DOHH2 (cell line): ENCODE measurements at regions not wholly inside any gene's neighbourhood (a gene's known extent, or its start where the extent isn't known, plus 50 kb on each side); places are given as distances from the start of the nearest gene placed in this dataset.

Experiments used
- H3F3A ChIP-seq: fragments of 200-600 bp; sonication (generic), shearing (Covaris generic); 2 replicates; pipeline ENCODE4 v1.6.0; 2016; ENCODE audit warnings: antibody characterized with exemption, mild to moderate bottlenecking; ENCODE audit not compliant: control insufficient read depth, insufficient read depth
- H3K27ac ChIP-seq: fragments of 200-600 bp; sonication (generic); 2 replicates; pipeline ENCODE4 v1.5.1; 2014; ENCODE audit warnings: low read depth, mild to moderate bottlenecking, low read length, moderate library complexity
- H3K27me3 ChIP-seq: fragments of 200-600 bp; sonication (generic); 2 replicates; pipeline ENCODE4 v1.6.1; 2014; ENCODE audit warnings: mild to moderate bottlenecking, low read length, mixed read lengths; ENCODE audit not compliant: control insufficient read depth
- H3K36me3 ChIP-seq: fragments of 200-600 bp; sonication (generic); 2 replicates; pipeline ENCODE4 v1.6.1; 2014; ENCODE audit warnings: mild to moderate bottlenecking, low read length, moderate library complexity, mixed read lengths; ENCODE audit not compliant: control insufficient read depth
- H3K4me1 ChIP-seq: fragments of 200-600 bp; sonication (generic); 2 replicates; pipeline ENCODE4 v1.6.1; 2014; ENCODE audit warnings: mild to moderate bottlenecking, low read length, mixed read lengths; ENCODE audit not compliant: control insufficient read depth
- H3K4me2 ChIP-seq: fragments of 200-600 bp; sonication (generic); 2 replicates; pipeline ENCODE4 v1.6.0; 2014; ENCODE audit warnings: mild to moderate bottlenecking, low read length, moderate library complexity
- H3K4me3 ChIP-seq: fragments of 200-600 bp; sonication (generic); 2 replicates; pipeline ENCODE4 v1.5.1; 2014; ENCODE audit warnings: mild to moderate bottlenecking, low read length, mixed read lengths
- H3K79me2 ChIP-seq: fragments of 200-600 bp; sonication (generic); 2 replicates; pipeline ENCODE4 v1.6.1; 2014; ENCODE audit warnings: mild to moderate bottlenecking, low read length, mixed read lengths; ENCODE audit not compliant: control insufficient read depth
- H3K9me2 ChIP-seq: fragments of 200-600 bp; sonication (generic); replicated peaks from 2 replicates; pipeline ENCODE4 v1.6.1; 2014; ENCODE audit warnings: mild to moderate bottlenecking, low read length, mixed read lengths; ENCODE audit not compliant: control insufficient read depth
- H3K9me3 ChIP-seq: fragments of 200-600 bp; sonication (generic); 2 replicates; pipeline ENCODE4 v1.6.1; 2014; ENCODE audit warnings: antibody characterized with exemption, low read length, mixed read lengths; ENCODE audit not compliant: control insufficient read depth, insufficient read depth
- H4K20me1 ChIP-seq: fragments of 200-600 bp; sonication (generic); 2 replicates; pipeline ENCODE4 v1.6.0; 2014; ENCODE audit warnings: low read depth, mild to moderate bottlenecking, antibody characterized with exemption, low read length, moderate library complexity; ENCODE audit not compliant: control insufficient read depth, insufficient read depth
- EZH2phosphoT487 ChIP-seq: fragments of 200-600 bp; sonication (generic); IDR thresholded peaks from 2 replicates; pipeline ENCODE4 v1.6.1; 2017; ENCODE audit warnings: borderline replicate concordance, mild to moderate bottlenecking, antibody characterized with exemption, low read length, moderate library complexity, mixed read lengths
- TF ChIP-seq, protein P1 (sequence below): fragments of 200-600 bp; sonication (generic); IDR thresholded peaks from one replicate; pipeline ENCODE4 v1.5.1; 2014; ENCODE audit warnings: antibody characterized with exemption, mild to moderate bottlenecking, low read depth, low read length; ENCODE audit not compliant: poor library complexity, severe bottlenecking

- TF ChIP-seq, protein P1, sequence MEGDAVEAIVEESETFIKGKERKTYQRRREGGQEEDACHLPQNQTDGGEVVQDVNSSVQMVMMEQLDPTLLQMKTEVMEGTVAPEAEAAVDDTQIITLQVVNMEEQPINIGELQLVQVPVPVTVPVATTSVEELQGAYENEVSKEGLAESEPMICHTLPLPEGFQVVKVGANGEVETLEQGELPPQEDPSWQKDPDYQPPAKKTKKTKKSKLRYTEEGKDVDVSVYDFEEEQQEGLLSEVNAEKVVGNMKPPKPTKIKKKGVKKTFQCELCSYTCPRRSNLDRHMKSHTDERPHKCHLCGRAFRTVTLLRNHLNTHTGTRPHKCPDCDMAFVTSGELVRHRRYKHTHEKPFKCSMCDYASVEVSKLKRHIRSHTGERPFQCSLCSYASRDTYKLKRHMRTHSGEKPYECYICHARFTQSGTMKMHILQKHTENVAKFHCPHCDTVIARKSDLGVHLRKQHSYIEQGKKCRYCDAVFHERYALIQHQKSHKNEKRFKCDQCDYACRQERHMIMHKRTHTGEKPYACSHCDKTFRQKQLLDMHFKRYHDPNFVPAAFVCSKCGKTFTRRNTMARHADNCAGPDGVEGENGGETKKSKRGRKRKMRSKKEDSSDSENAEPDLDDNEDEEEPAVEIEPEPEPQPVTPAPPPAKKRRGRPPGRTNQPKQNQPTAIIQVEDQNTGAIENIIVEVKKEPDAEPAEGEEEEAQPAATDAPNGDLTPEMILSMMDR: no peak
- no peak for TF ChIP-seq EZH2phosphoT487
- Histone ChIP-seq H3K9me2 (no peaks in the 10 kb centered on the region), H4K20me1 (no peaks in the 10 kb centered on the region), H3K36me3 (no peaks in the 10 kb centered on the region), H3K9me3 (peaks cover 10% of the 10 kb centered on the region; the same call in 1 of the 2 replicates), H3K27me3 (no peaks in the 10 kb centered on the region), H3K4me2 (no peak overlapping the region), H3K4me3 (no peak overlapping the region), H3K79me2 (no peaks in the 10 kb centered on the region), H3K27ac (no peak overlapping the region), H3F3A (no peaks in the 10 kb centered on the region), H3K4me1 (peaks cover 5% of the 10 kb centered on the region)
Measured at GRCh38 chr11:134738581-134738980, 326.5 kb upstream of the B3GAT1 start.

DNA sequence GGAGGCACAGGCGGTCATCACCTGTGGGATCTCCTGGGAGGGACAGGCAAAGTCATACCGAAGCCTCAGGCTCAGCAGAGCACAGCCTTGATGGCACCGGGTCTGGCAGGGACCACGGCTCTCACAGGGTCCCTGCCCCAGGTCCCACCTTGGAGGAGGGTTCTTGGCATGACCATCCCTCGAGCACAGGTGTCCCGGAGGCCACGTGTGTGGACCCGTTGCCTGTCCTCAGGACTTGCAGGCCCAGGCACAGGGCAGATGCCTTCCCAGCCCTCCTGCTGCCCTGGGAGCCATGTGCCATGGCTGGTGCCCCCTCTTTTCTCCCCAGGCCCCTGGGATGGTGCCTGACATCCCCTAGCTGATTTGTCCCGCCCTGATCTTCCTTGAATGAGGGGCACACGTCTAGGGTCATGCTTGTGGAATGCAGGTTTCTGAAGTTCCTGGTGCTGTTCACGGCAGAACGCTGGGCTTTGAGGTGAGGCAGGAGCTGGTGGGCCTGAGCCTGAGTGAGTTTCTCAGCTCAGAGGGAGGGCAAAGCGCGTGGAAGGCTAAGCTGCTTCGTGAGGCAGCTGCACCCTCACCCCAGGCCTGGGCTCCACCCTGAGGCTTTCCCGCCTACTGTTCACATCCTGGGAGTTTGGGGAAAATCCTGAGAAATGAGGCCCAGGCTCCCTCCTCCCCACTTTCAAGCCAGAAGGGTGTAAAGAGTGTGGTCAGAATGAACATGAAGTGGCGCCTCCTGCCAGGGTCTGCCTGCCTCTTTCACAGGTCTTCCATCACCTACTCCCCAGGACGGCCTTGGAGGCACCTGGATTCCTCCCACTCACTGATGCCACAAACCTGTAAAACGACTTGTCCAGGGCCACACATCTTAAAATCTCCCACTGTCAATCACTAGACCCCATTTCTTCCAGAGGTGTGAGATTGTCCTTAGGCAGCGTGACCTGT lies 325.8 kb upstream of the B3GAT1 start:
- H3K27me3 ChIP-seq: no peaks in the 10 kb centered on the region
- TF ChIP-seq, protein P1: no peak
- no peak for TF ChIP-seq EZH2phosphoT487
- no peak overlapping the region for H3K27ac ChIP-seq
- no peaks in the 10 kb centered on the region for H4K20me1 ChIP-seq
- H3K4me3 ChIP-seq: no peak overlapping the region
- peaks cover 5% of the 10 kb centered on the region for H3K4me1 ChIP-seq
- no peaks in the 10 kb centered on the region for H3K36me3 ChIP-seq
- H3K9me3 ChIP-seq: peaks cover 10% of the 10 kb centered on the region; the same call in 1 of the 2 replicates
- H3K4me2 ChIP-seq: no peak overlapping the region
- no peaks in the 10 kb centered on the region for H3K9me2 ChIP-seq
- H3F3A ChIP-seq: no peaks in the 10 kb centered on the region
- no peaks in the 10 kb centered on the region for H3K79me2 ChIP-seq

DNA sequence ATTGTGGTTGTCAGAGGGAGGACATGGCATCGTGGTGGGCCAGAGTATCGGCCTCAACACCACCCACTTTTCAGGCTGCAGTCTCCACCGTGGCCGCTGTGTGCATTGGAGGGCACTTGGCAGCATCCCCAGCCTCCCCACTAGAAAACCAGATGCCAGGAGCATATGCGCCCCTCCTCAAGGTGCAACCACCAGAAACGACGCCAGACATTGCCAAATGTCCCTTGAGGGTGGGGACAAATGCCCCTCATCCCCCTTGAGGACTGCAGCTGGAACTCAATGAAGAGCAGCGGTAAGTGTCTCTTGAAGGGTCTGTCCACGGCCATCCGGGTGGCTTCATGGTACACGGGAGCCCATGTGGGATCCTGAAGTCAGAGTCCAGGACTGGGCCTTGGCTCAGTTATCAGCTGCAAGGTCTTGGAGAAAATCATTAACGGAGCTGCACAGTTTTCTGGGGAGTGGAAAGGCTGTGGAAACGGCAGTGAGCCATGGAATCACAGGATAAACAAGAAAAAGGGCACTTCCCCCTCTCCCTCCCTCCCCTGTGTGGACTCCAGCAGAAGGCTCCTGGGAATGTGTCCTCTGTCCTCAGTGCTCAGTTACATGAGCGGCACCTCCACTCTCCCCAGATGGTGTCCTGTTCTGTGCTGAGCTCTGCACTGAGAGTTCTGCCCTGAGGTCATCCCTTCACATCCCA lies 324.4 kb upstream of the B3GAT1 start:
- Histone ChIP-seq H4K20me1 (no peaks in the 10 kb centered on the region), H3K9me3 (peaks cover 10% of the 10 kb centered on the region; the same call in 1 of the 2 replicates), H3K4me2 (no peak overlapping the region), H3K36me3 (no peaks in the 10 kb centered on the region), H3F3A (no peaks in the 10 kb centered on the region), H3K27ac (no peak overlapping the region), H3K4me3 (no peak overlapping the region), H3K4me1 (peaks cover 5% of the 10 kb centered on the region), H3K9me2 (no peaks in the 10 kb centered on the region), H3K27me3 (no peaks in the 10 kb centered on the region), H3K79me2 (no peaks in the 10 kb centered on the region)
- TF ChIP-seq, protein P1: no peak
- no peak for TF ChIP-seq EZH2phosphoT487
